ENCODE measurements at regions not wholly inside any gene's neighbourhood (a gene's known extent, or its start where the extent isn't known, plus 50 kb on each side); places are given as distances from the start of the nearest gene placed in this dataset.

GRCh38 chr17:77535435-77535834 is 394.7 kb downstream of the SEC14L1 start:
- H3K9me3 Mint-ChIP-seq (ENCODE audit: unreplicated experiment) = no peaks in the 10 kb centered on the region
- DNase-seq (ENCODE audit: extremely low spot score, unreplicated experiment) = no peak
- no peak overlapping the region for H3K27ac Mint-ChIP-seq (ENCODE audit: unreplicated experiment)
- no peaks in the 10 kb centered on the region for H3K4me1 Mint-ChIP-seq (ENCODE audit: unreplicated experiment)
- TF ChIP-seq CTCF (IDR thresholded peaks at IDR 0.05) = no peak
- peaks cover 39% of the 10 kb centered on the region for H3K27me3 Mint-ChIP-seq (ENCODE audit: unreplicated experiment)
- H3K36me3 Mint-ChIP-seq (ENCODE audit: unreplicated experiment) = no peaks in the 10 kb centered on the region
- H3K4me3 Mint-ChIP-seq (ENCODE audit: unreplicated experiment) = no peak overlapping the region

DNA sequence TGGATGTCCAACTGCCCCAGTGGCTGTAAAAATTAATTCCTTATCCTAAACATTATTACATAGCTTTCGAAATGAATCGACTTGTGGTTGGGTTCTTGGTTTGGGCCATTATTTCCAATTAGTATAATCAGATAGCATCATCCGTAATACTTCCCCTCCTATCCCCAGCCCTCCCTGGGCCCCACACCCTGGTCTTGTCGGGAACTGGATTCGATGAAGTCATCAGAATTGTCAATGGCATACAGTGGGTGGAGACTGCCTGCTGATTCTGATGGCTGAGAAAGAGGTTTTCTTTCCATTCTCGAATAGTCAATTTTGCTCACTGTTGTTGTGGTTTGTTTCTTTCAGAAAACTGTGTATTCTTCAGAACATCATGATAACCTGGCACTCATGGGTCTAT is 395.1 kb downstream of the SEC14L1 start:
- no peaks in the 10 kb centered on the region for H3K9me3 Mint-ChIP-seq (ENCODE audit: unreplicated experiment)
- H3K27me3 Mint-ChIP-seq (ENCODE audit: unreplicated experiment) = peaks cover 43% of the 10 kb centered on the region

GRCh38 chr17:77537566-77537965 is 396.8 kb downstream of the SEC14L1 start:
- H3K27me3 Mint-ChIP-seq (ENCODE audit: unreplicated experiment) = peaks cover 50% of the 10 kb centered on the region
- no peak for DNase-seq (ENCODE audit: extremely low spot score, unreplicated experiment)
- no peaks in the 10 kb centered on the region for H3K36me3 Mint-ChIP-seq (ENCODE audit: unreplicated experiment)
- no peak overlapping the region for H3K27ac Mint-ChIP-seq (ENCODE audit: unreplicated experiment)
- no peak for TF ChIP-seq CTCF (IDR thresholded peaks at IDR 0.05)
- H3K9me3 Mint-ChIP-seq (ENCODE audit: unreplicated experiment) = no peaks in the 10 kb centered on the region
- no peaks in the 10 kb centered on the region for H3K4me1 Mint-ChIP-seq (ENCODE audit: unreplicated experiment)
- H3K4me3 Mint-ChIP-seq (ENCODE audit: unreplicated experiment) = no peak overlapping the region

More for the DNA sequence above, 395.1 kb downstream of the SEC14L1 start:
- DNase-seq (ENCODE audit: extremely low spot score, unreplicated experiment) = no peak
- no peak overlapping the region for H3K4me3 Mint-ChIP-seq (ENCODE audit: unreplicated experiment)
- H3K4me1 Mint-ChIP-seq (ENCODE audit: unreplicated experiment) = no peaks in the 10 kb centered on the region
- TF ChIP-seq CTCF (IDR thresholded peaks at IDR 0.05) = no peak
- no peak overlapping the region for H3K27ac Mint-ChIP-seq (ENCODE audit: unreplicated experiment)
- no peaks in the 10 kb centered on the region for H3K36me3 Mint-ChIP-seq (ENCODE audit: unreplicated experiment)

DNA sequence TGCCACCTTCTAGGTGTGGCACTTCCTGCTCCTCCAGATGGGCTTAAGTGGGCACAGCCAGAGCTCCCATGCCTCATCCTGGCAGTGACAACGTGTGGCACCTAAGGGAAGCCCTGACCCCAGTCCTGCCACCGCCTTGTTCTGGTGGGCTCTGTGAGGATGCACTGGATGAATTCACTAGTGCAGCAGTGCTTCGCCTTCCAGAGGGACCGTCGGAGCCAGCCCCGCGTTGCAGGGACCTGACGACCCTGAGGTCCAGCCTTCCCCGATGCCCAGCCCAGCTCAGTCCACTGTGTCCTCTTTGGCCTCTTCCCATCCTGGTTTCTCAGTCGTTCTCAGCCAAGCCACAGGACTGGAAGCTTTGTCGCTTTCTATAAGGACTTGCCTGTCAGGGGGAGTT is 399.8 kb downstream of the SEC14L1 start:
- H3K4me3 Mint-ChIP-seq (ENCODE audit: unreplicated experiment) = no peak overlapping the region
- peaks cover 2% of the 10 kb centered on the region for H3K4me1 Mint-ChIP-seq (ENCODE audit: unreplicated experiment)
- no peaks in the 10 kb centered on the region for H3K36me3 Mint-ChIP-seq (ENCODE audit: unreplicated experiment)
- H3K9me3 Mint-ChIP-seq (ENCODE audit: unreplicated experiment) = no peaks in the 10 kb centered on the region
- no peak for DNase-seq (ENCODE audit: extremely low spot score, unreplicated experiment)
- peaks cover 65% of the 10 kb centered on the region for H3K27me3 Mint-ChIP-seq (ENCODE audit: unreplicated experiment)
- TF ChIP-seq CTCF (IDR thresholded peaks at IDR 0.05) = no peak
- H3K27ac Mint-ChIP-seq (ENCODE audit: unreplicated experiment) = no peak overlapping the region

- no peak overlapping the region for H3K4me3 Mint-ChIP-seq (ENCODE audit: unreplicated experiment)
- H3K27me3 Mint-ChIP-seq (ENCODE audit: unreplicated experiment) = peaks cover 66% of the 10 kb centered on the region
- H3K9me3 Mint-ChIP-seq (ENCODE audit: unreplicated experiment) = no peaks in the 10 kb centered on the region
- peaks cover 2% of the 10 kb centered on the region for H3K4me1 Mint-ChIP-seq (ENCODE audit: unreplicated experiment)
- DNase-seq (ENCODE audit: extremely low spot score, unreplicated experiment) = no peak
- no peaks in the 10 kb centered on the region for H3K36me3 Mint-ChIP-seq (ENCODE audit: unreplicated experiment)
- TF ChIP-seq CTCF (IDR thresholded peaks at IDR 0.05) = no peak
- no peak overlapping the region for H3K27ac Mint-ChIP-seq (ENCODE audit: unreplicated experiment)
These were observed 400.2 kb downstream of the SEC14L1 start for GRCh38 chr17:77540975-77541374.

All from osteocyte (in vitro differentiated cells).